B cell (primary cell): ENCODE measurements at regions not wholly inside any gene's neighbourhood (a gene's known extent, or its start where the extent isn't known, plus 50 kb on each side); places are given as distances from the start of the nearest gene placed in this dataset.

Experiments
- ATAC-seq: fragments of 200-7000 bp; cut with Tn5 transposase; one replicate; pipeline ENCODE4 v1.10.0; 2021; ENCODE audit warnings: low read depth, mild to moderate bottlenecking, moderate number of reproducible peaks, moderate library complexity
- CTCF ChIA-PET: fragments of 350-600 bp; sonication (Branson Sonifier 250); formaldehyde crosslinking; loops from one replicate; lab custom pipeline; 2021; ENCODE audit warnings: antibody characterized with exemption, inconsistent platforms; lab: Charles Lee
- POLR2A ChIA-PET: fragments of 350-600 bp; sonication (Branson Sonifier 250); formaldehyde crosslinking; loops from one replicate; lab custom pipeline; 2021; ENCODE audit warnings: antibody characterized with exemption; lab: Charles Lee
- DNase-seq: peaks from one replicate; pipeline ENCODE4 v3.0.0; 2013
- H2AFZ ChIP-seq: 2 replicates; pipeline ENCODE4 v1.6.1; 2012; ENCODE audit warnings: mild to moderate bottlenecking, low read depth, low read length; ENCODE audit not compliant: insufficient read depth, poor library complexity, severe bottlenecking
- H3K27ac ChIP-seq, 2 donors: 1 replicate in 1 of 2; 2 replicates in 1 of 2; pipeline ENCODE4 v1.5.1; 2012 to 2013; ENCODE audit warnings: low read length in 2 of 2, mild to moderate bottlenecking in 2 of 2, moderate library complexity in 1 of 2
- H3K27me3 ChIP-seq, 4 experiments: fragments of 200-600 bp in 1 of 4; sonication (generic) in 1 of 4; replicated peaks in 1 of 4; 1 replicate in 2 of 4; 2 replicates in 2 of 4; pipeline versions ENCODE4 v1.6.1 to v1.7.0; 2013 to 2016; ENCODE audit warnings: low read length in 3 of 4, mild to moderate bottlenecking in 2 of 4, mixed read lengths in 1 of 4, moderate library complexity in 1 of 4; ENCODE audit not compliant: insufficient read depth in 4 of 4, control insufficient read depth in 3 of 4; ENCODE audit errors: control extremely low read depth in 1 of 4
- H3K36me3 ChIP-seq, 2 experiments: replicated peaks in 1 of 2; 1 replicate in 1 of 2; 2 replicates in 1 of 2; pipeline versions ENCODE4 v1.6.1 to v1.7.1; 2013; ENCODE audit warnings: low read length in 1 of 2; ENCODE audit not compliant: insufficient read depth in 2 of 2, control insufficient read depth in 1 of 2; ENCODE audit errors: control extremely low read depth in 1 of 2, extremely low read depth in 1 of 2
- H3K4me1 ChIP-seq, 2 donors: fragments of 200-600 bp in 1 of 2; sonication (generic) in 1 of 2; 1 replicate in 1 of 2; 2 replicates in 1 of 2; pipeline versions ENCODE4 v1.5.1 to v1.6.1; 2013 to 2017; ENCODE audit warnings: low read length in 2 of 2; ENCODE audit not compliant: control insufficient read depth in 2 of 2, insufficient read depth in 2 of 2
- H3K4me2 ChIP-seq: replicated peaks from 2 replicates; pipeline ENCODE3; 2012; ENCODE audit warnings: mild to moderate bottlenecking, low read depth, low read length; ENCODE audit not compliant: poor library complexity, severe bottlenecking
- H3K4me3 ChIP-seq, 5 experiments: fragments of 200-600 bp in 1 of 5; sonication (generic) in 1 of 5; 1 replicate in 3 of 5; 2 replicates in 2 of 5; pipeline versions ENCODE4 v1.5.1 to v1.7.0; 2011 to 2016; ENCODE audit warnings: low read length in 4 of 5, mild to moderate bottlenecking in 4 of 5, low read depth in 2 of 5, control low read depth in 1 of 5, moderate library complexity in 1 of 5; ENCODE audit not compliant: insufficient read depth in 1 of 5; ENCODE audit errors: control extremely low read depth in 1 of 5, extremely low read depth in 1 of 5
- H3K79me2 ChIP-seq: fragments of 200-600 bp; sonication (generic); one replicate; pipeline ENCODE4 v1.6.0; 2016; ENCODE audit warnings: low read length; ENCODE audit not compliant: control insufficient read depth, insufficient read depth
- H3K9ac ChIP-seq: fragments of 200-600 bp; sonication (generic); 2 replicates; pipeline ENCODE4 v1.6.1; 2017; ENCODE audit warnings: mild to moderate bottlenecking, low read length, moderate library complexity
- H3K9me3 ChIP-seq, 3 donors: one replicate each; pipeline versions ENCODE4 v1.6.1 to v1.7.1; 2013; ENCODE audit warnings: low read length in 2 of 3; ENCODE audit not compliant: control insufficient read depth in 2 of 3, insufficient read depth in 1 of 3; ENCODE audit errors: control extremely low read depth in 1 of 3
- H4K20me1 ChIP-seq: 2 replicates; pipeline ENCODE4 v1.6.0; 2012; ENCODE audit warnings: mild to moderate bottlenecking, low read length; ENCODE audit not compliant: insufficient read depth, control insufficient read depth, poor library complexity, severe bottlenecking
- H3K27ac Mint-ChIP-seq: one replicate; pipeline ENCODE4 v1.8.0; 2021; ENCODE audit warnings: mixed read lengths
- H3K27me3 Mint-ChIP-seq: one replicate; pipeline ENCODE4 v1.8.0; 2021; ENCODE audit warnings: mixed read lengths
- H3K4me1 Mint-ChIP-seq: one replicate; pipeline ENCODE4 v1.8.0; 2021; ENCODE audit warnings: mixed read lengths
- H3K4me3 Mint-ChIP-seq: one replicate; pipeline ENCODE4 v1.8.0; 2021; ENCODE audit warnings: mixed read lengths
- H3K9me3 Mint-ChIP-seq: one replicate; pipeline ENCODE4 v1.8.0; 2022; ENCODE audit warnings: mixed read lengths; ENCODE audit not compliant: insufficient read depth
- CTCF ChIP-seq: fragments of 200-600 bp; IDR thresholded peaks from one replicate; pipeline ENCODE4 v1.8.0; 2022; ENCODE audit warnings: antibody characterized with exemption, mild to moderate bottlenecking
- EZH2 ChIP-seq: IDR thresholded peaks from 2 replicates; pipeline ENCODE4 v1.6.1; 2012; ENCODE audit warnings: borderline replicate concordance, low read depth, mild to moderate bottlenecking, moderate library complexity, low read length; ENCODE audit not compliant: insufficient read depth, poor library complexity, severe bottlenecking
- WGBS: methylation state at CpG from one replicate; pipeline ENCODE4 v1.1.5; 2013; ENCODE audit warnings: missing lambda C conversion rate; ENCODE audit not compliant: insufficient coverage; 5-methylcytosine and 5-hydroxymethylcytosine counted together
- intact Hi-C: fragments of 100-400 bp; cut with micrococcal nuclease; formaldehyde crosslinking; loops from one replicate; pipeline ENCODE4 v1.10.0; 2022

- no peaks in the 10 kb centered on the region for H3K4me1 Mint-ChIP-seq
- Histone ChIP-seq H3K36me3 (no peaks in the 10 kb centered on the region), H2AFZ (no peak overlapping the region), H3K4me3 (no peak overlapping the region), H3K27me3 (peaks cover 0 to 2% (median 0%) of the 10 kb centered on the region in 4 experiments), H3K9ac (no peak overlapping the region), H4K20me1 (no peaks in the 10 kb centered on the region), H3K9me3 (no peaks in the 10 kb centered on the region), H3K4me2 (no peak overlapping the region), H3K79me2 (no peaks in the 10 kb centered on the region), H3K27ac (no peak overlapping the region), H3K4me1 (no peaks in the 10 kb centered on the region)
- intact Hi-C loops, result no loop called here
- H3K4me3 Mint-ChIP-seq, result no peak overlapping the region
- no peak overlapping the region for H3K27ac Mint-ChIP-seq
- no peaks in the 10 kb centered on the region for H3K9me3 Mint-ChIP-seq
- POLR2A ChIA-PET, result no interaction called here
- TF ChIP-seq CTCF, result no peak
- no peak for TF ChIP-seq EZH2
- peaks cover 24% of the 10 kb centered on the region for H3K27me3 Mint-ChIP-seq
- DNase-seq (no peak), ATAC-seq (no peak)
- 96% methylated on average over 4 of the region's 10 CpGs for WGBS
- CTCF ChIA-PET, result interaction anchor here (0.8 kb wide), 1 partner anchor 458 kb away, joined by 3 read pairs; no protein-coding TSS in a partner anchor
Measured at GRCh38 chr6:3520281-3521230, 63.7 kb upstream of the SLC22A23 start.
